Muscle of back (tissue), 3 donors: ENCODE measurements at regions not wholly inside any gene's neighbourhood (a gene's known extent, or its start where the extent isn't known, plus 50 kb on each side); places are given as distances from the start of the nearest gene placed in this dataset.

Source experiments
- DNase-seq, 3 donors: peaks; one replicate each; pipeline versions ENCODE4 v3.0.0 to v3.0.0-alpha.2; 2013

- DNase-seq = no peak
These were observed 122.3 kb upstream of the NR4A3 start for GRCh38 chr9:99699396-99699795.

- no peak for DNase-seq
These were observed 109.5 kb upstream of the NR4A3 start for GRCh38 chr9:99712214-99712613.

DNA sequence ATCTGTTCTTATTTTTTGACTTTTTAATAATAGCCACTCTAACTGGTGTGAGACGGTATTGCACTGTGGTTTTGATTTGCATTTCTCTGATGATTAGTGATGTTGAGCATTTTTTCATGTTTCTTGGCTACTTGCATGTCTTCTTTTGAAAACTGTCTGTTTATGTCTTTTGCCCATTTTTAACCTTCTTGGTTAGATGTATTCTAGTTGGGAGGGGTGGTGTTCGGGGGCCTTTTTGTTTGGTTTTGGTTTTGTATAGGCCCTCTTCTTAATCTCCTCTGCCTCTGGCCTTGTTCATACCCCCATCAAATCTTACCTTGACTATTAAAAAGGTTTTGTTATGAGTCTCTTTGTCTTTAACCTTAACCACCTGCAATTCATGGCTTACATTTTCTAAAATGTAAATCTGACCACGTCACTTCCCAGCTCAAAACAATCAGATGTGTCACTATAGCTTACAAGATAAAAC lies 107.8 kb upstream of the NR4A3 start:
- no peak for DNase-seq

GRCh38 chr9:99718631-99719030 lies 103.1 kb upstream of the NR4A3 start:
- DNase-seq = no peak

- DNase-seq = peak in 2 of 3 donors; percentile 40 to 61
These were observed 101.1 kb upstream of the NR4A3 start for GRCh38 chr9:99720455-99721050.

GRCh38 chr9:99721898-99722297 lies 99.8 kb upstream of the NR4A3 start:
- DNase-seq = no peak

GRCh38 chr9:99722877-99723276 lies 98.8 kb upstream of the NR4A3 start:
- DNase-seq = no peak

DNA sequence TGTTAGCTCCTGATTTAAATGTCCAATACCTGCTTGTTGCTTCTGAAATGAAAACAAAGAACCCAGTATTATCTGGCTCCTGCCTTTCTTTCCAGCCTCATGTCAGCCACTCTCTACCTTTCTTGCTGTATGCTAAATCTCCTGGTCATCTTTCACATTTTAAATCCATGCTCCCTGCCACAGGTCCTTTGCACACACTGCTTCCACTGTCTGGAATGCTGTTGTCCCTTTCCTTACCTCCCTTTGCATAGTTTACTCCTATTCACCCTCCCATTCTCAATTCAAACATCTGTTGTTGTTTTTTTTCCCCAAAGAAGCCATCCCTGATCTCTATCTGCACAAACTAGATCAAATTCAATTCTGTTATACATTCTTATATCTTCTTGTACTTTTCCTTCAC lies 97.0 kb upstream of the NR4A3 start:
- DNase-seq = no peak

DNA sequence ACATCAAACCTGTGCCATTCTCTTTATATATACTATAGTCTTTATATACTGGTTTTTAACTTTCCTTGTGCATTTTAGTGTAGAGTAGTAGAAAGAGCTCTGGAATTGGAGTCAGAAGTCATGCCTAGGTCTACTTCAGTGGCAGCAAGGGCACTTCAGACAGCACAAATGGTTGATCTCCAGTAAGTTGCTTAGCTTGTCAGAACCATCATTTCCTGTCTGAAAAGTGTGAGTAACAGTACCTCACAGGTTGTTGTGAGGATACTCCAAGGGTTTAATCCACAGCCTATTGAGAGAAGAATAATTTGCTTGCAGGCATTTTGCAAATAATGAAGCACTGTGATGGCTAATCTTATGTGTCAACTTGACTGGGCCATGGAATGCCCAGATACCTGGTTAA lies 95.8 kb upstream of the NR4A3 start:
- DNase-seq = no peak

DNA sequence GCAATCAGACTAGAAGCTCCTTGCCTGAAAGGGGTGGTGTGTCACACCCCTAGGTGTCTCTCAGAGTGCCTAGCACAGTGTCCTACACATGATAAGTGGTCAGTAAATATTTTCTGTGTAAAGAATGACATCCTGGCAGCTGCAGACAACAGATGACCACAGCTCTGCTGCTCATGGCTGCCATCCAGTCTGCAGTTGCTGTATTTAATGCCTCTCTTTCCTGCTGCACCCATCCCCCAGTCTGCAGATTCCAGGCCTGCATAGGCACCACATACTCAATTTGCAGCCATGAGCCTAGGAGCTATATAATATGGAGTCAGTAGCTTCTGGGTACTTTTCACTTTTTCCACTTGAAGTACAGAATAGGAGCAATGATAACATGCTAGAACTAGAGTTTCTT lies 94.9 kb upstream of the NR4A3 start:
- DNase-seq = peak; percentile 31 to 53 (median 37)

GRCh38 chr9:99730062-99730461 lies 91.6 kb upstream of the NR4A3 start:
- no peak for DNase-seq

GRCh38 chr9:99731950-99732349 lies 89.7 kb upstream of the NR4A3 start:
- no peak for DNase-seq

DNA sequence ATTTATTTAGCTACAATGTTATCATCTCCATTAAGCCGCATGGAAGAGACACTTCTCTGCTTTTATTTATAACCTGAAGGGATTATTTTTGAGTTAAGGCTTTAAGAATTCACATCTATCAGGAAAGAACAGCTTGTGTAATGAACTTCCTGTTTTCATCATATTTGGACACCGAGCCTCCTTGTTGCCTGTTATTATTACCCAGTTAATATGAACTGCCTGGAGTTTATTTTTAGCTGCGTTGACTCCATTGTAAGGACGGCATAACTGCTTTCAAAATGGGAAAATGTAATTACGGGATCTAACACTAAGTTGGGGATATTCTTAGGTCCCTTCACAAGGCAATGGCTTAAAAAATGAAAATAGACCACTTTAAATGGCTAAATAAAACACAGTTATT lies 89.0 kb upstream of the NR4A3 start:
- DNase-seq = peak in 1 of 3 donors; percentile 16

DNA sequence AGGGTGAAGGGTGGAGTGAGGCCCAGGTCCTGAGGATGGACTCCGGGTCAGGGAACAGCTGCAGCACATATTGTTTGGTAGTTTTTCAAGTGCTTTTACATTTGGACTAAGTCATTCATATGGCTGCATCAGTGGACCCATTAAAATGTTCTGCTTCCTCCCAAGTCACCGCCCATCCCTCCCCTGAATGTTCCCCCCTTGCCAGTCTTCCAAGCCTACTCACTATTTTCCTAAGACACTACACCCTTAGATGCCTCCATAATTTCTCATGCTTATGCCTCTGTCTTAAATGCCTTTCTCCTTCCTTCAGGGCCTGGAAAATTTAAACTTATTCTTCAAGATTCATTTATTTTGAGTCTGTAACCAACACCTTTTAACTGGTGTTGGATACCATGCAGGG lies 86.6 kb upstream of the NR4A3 start:
- DNase-seq = no peak

DNA sequence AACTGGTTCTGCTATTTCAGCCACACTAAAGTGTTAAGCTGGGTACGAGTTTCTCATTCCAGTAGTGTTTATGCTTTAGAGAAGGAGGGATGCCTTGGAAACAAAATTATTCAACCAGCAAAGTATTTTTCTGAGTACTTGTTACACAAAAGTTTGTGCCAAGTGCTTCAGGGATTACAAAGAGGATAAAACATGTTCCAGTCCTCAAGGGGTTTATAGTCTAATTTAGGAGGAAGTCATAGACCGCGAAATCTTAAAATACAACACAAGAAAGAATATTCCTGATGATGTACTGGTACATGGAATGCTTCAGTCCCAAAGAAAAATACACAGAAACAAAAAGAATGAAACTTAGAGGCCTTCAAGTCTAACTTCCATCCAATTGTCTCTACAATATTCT lies 85.4 kb upstream of the NR4A3 start:
- peak in 1 of 3 donors; percentile 6 for DNase-seq

GRCh38 chr9:99737649-99738048 lies 84.0 kb upstream of the NR4A3 start:
- DNase-seq = no peak

DNA sequence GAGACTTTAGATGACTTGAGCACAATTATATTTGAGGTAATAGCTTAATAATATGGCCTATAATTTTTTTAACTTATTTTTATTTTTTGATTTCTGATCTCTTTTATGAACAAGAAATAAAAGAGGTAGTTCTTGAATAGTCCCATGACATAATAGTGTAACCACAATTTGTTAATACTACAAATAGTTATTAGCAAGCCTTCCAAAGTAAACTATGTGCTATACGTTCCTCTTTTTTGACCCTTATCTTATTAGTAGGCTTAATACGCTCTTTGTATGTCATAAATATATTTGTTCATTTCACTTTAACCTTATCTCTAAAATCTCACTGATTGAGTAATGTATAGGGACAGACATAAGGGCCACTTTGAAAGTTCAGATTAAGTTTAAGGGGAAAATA lies 78.7 kb upstream of the NR4A3 start:
- no peak for DNase-seq

GRCh38 chr9:99743455-99743854 lies 78.2 kb upstream of the NR4A3 start:
- DNase-seq = no peak

- DNase-seq = no peak
These were observed 77.6 kb upstream of the NR4A3 start for GRCh38 chr9:99744132-99744531.

GRCh38 chr9:99745085-99745484 lies 76.6 kb upstream of the NR4A3 start:
- DNase-seq = no peak

GRCh38 chr9:99746406-99746805 lies 75.3 kb upstream of the NR4A3 start:
- no peak for DNase-seq

- DNase-seq = no peak
These were observed 73.4 kb upstream of the NR4A3 start for GRCh38 chr9:99748266-99748665.

DNA sequence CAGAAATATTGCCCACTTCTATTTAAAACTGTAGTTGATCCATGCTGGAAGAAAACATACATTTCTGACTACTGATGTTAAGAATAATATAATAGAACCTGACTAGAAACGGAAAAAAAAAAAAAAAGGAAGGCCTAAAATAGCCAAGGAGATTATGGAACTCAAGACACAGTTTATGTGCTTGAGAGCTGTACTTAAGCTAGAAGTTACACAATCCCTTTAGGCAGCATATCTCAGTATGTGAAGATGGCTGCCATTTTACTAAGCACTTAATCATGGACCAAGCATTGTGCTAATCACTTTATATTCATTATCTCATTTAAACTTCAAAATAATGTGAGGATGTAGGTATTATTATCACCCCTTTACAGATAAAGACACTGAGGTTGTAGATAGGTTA lies 73.0 kb upstream of the NR4A3 start:
- no peak for DNase-seq

DNA sequence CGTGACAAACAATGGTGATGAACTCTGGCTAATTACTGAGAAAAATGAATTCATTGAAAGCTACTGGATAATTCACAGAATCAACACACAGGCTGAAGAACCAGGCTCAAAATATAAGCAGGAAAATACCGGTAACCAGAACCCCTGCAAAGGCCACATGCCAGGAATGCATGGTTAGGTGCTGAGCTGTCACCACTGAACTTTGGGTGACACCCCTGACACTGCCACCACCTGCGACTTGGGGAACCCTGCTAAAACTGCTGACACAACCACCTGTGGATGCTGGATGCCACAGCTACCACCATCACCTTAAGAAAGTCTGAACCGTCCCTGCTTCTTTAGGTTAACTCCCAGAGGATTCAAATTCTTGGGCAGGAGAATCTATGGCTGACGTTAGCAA lies 72.0 kb upstream of the NR4A3 start:
- no peak for DNase-seq

- no peak for DNase-seq
These were observed 71.2 kb upstream of the NR4A3 start for GRCh38 chr9:99750526-99750925.
